Lower leg skin (tissue), 4 donors: ENCODE measurements at regions not wholly inside any gene's neighbourhood (a gene's known extent, or its start where the extent isn't known, plus 50 kb on each side); places are given as distances from the start of the nearest gene placed in this dataset.
"Not testable (repeated sequence)": the region's sequence is repeated elsewhere in the genome, so short reads cannot be mapped to it uniquely, and the experiment has no call there.

ENCODE experiments used
- DNase-seq, 2 donors: peaks; one replicate each; pipeline ENCODE4 v3.0.0-alpha.2; 2019; ENCODE audit warnings: low spot score in 2 of 2
- H3K4me3 ChIP-seq: fragments of 200-600 bp; sonication (generic); 2 replicates; pipeline ENCODE4 v1.5.1; 2017; ENCODE audit warnings: mild to moderate bottlenecking, low read depth; ENCODE audit not compliant: poor library complexity, severe bottlenecking
- POLR2A ChIP-seq, 2 donors: fragments of 450-650 bp; IDR thresholded peaks; one replicate each; pipeline ENCODE4 v1.6.1; 2016 to 2017; ENCODE audit warnings: antibody characterized with exemption in 2 of 2, mild to moderate bottlenecking in 1 of 2, moderate library complexity in 1 of 2
- WGBS, 2 donors: methylation state at CpG; one replicate each; pipeline ENCODE4 v1.1.5; 2018; 5-methylcytosine and 5-hydroxymethylcytosine counted together
- intact Hi-C: fragments of 100-400 bp; cut with DNase I; formaldehyde crosslinking; loops from one replicate; pipeline ENCODE4 v1.15.0; 2023; ENCODE audit warnings: low total_unique reads
- TF ChIP-seq, protein P1 (sequence below), 3 donors: fragments of 450-650 bp; IDR thresholded peaks; one replicate each; pipeline ENCODE4 v1.5.1; 2016; ENCODE audit warnings: antibody characterized with exemption in 3 of 3, mild to moderate bottlenecking in 3 of 3, moderate library complexity in 2 of 3

DNA sequence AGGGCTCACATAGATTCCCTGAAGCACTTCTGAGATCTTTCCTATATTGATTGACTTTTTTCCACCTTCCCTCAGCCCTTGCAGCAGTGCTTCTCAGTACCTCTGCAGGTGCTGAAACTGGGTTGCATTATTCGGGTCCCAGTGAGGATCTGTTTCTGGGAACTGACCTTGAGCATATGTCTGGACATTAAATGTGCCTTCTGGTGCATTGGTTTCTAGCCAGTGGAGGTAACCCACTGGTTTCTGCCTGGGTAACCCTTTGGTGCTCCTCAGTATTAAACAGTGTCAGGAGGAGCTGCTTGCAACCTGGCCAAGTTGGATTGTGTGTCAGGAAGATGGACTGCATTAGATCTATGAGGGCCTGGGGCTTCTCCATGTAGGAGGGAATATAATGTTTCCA is 213.3 kb upstream of the KCND2 start:
- TF ChIP-seq, protein P1, sequence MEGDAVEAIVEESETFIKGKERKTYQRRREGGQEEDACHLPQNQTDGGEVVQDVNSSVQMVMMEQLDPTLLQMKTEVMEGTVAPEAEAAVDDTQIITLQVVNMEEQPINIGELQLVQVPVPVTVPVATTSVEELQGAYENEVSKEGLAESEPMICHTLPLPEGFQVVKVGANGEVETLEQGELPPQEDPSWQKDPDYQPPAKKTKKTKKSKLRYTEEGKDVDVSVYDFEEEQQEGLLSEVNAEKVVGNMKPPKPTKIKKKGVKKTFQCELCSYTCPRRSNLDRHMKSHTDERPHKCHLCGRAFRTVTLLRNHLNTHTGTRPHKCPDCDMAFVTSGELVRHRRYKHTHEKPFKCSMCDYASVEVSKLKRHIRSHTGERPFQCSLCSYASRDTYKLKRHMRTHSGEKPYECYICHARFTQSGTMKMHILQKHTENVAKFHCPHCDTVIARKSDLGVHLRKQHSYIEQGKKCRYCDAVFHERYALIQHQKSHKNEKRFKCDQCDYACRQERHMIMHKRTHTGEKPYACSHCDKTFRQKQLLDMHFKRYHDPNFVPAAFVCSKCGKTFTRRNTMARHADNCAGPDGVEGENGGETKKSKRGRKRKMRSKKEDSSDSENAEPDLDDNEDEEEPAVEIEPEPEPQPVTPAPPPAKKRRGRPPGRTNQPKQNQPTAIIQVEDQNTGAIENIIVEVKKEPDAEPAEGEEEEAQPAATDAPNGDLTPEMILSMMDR (IDR thresholded peaks at IDR 0.05) = no peak
- no peak for TF ChIP-seq POLR2A (IDR thresholded peaks at IDR 0.05)
- no peak for DNase-seq
- 88 to 92% methylated on average over 1 of the region's 1 CpG for WGBS, 2 donors
- H3K4me3 ChIP-seq = no peak overlapping the region
- intact Hi-C loops = no loop called here

GRCh38 chr7:120060281-120060680 is 212.7 kb upstream of the KCND2 start:
- intact Hi-C loops = no loop called here
- no peak for DNase-seq
- TF ChIP-seq, protein P1 (IDR thresholded peaks at IDR 0.05) = no peak
- no peak for TF ChIP-seq POLR2A (IDR thresholded peaks at IDR 0.05)
- H3K4me3 ChIP-seq = no peak overlapping the region
- 78 to 83% methylated on average over 4 of the region's 4 CpGs for WGBS, 2 donors

GRCh38 chr7:120060875-120061274 is 212.1 kb upstream of the KCND2 start:
- H3K4me3 ChIP-seq = no peak overlapping the region
- no peak for TF ChIP-seq POLR2A (IDR thresholded peaks at IDR 0.05)
- TF ChIP-seq, protein P1 (IDR thresholded peaks at IDR 0.05) = no peak
- no peak for DNase-seq
- WGBS, 2 donors = 93 to 94% methylated on average over 7 of the region's 7 CpGs
- intact Hi-C loops = no loop called here

DNA sequence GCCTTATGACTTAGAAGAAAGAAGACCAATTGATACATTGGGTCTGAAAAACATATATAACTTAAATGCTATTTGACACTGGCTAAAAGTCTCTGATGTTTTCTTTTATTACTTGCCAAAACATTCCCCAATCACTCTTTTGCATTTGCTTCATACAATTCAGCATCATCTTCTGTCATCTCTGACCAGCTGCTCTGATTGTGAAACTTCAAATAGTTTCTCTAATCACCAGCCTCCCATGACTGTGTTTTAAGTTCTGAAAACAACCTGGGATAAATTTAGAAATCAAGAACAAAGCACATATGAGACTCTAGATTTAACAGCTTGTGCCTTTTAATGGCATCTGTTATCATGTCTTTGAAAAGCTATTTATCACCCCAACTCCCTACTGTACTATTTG is 208.4 kb upstream of the KCND2 start:
- TF ChIP-seq, protein P1 (IDR thresholded peaks at IDR 0.05) = no peak
- no peak for TF ChIP-seq POLR2A (IDR thresholded peaks at IDR 0.05)
- intact Hi-C loops = no loop called here
- no peak for DNase-seq
- H3K4me3 ChIP-seq = no peak overlapping the region

DNA sequence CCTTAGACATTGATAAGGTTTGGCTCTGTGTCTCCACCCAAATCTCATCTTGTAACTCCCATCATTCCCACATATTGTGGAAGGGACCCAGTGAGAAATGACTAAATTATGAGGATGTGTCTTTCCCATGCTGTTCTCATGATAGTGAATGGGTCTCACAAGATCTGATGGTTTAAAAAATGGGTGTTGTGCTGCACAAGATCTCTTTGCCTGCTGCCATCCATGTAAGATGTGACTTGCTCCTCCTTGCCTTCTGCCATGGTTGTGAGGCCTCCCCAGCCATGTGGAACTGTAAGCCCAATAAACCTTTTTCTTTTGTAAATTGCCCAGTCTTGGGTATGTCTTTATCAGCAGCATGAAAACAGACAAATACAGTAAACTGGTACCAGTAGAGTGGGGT is 206.1 kb upstream of the KCND2 start:
- DNase-seq, intact Hi-C loops, H3K4me3 ChIP-seq: not testable (repeated sequence)

GRCh38 chr7:120070201-120070600 is 202.8 kb upstream of the KCND2 start:
- WGBS, 2 donors = 89 to 100% methylated on average over 1 of the region's 1 CpG
- H3K4me3 ChIP-seq = no peak overlapping the region
- intact Hi-C loops = no loop called here
- TF ChIP-seq, protein P1 (IDR thresholded peaks at IDR 0.05) = no peak
- no peak for TF ChIP-seq POLR2A (IDR thresholded peaks at IDR 0.05)
- no peak for DNase-seq
